Esophagus (tissue), 2 donors: ENCODE measurements at regions not wholly inside any gene's neighbourhood (a gene's known extent, or its start where the extent isn't known, plus 50 kb on each side); places are given as distances from the start of the nearest gene placed in this dataset.

Experiments
- H3K27ac ChIP-seq, 2 donors: one replicate each; pipeline ENCODE4 v1.5.1; 2013; ENCODE audit warnings: low read depth in 2 of 2, mild to moderate bottlenecking in 2 of 2, inconsistent platforms in 1 of 2, low read length in 1 of 2, moderate library complexity in 1 of 2
- H3K27me3 ChIP-seq, 2 donors: one replicate each; pipeline ENCODE4 v1.6.1; 2013; ENCODE audit warnings: low read length in 2 of 2, control low read depth in 1 of 2, mild to moderate bottlenecking in 1 of 2; ENCODE audit not compliant: insufficient read depth in 2 of 2, control insufficient read depth in 1 of 2
- H3K36me3 ChIP-seq, 2 donors: one replicate each; pipeline ENCODE4 v1.6.1; 2013; ENCODE audit warnings: low read length in 1 of 2; ENCODE audit not compliant: control insufficient read depth in 2 of 2, insufficient read depth in 2 of 2
- H3K4me1 ChIP-seq, 2 donors: one replicate each; pipeline ENCODE4 v1.6.1; 2013; ENCODE audit warnings: low read length in 1 of 2; ENCODE audit not compliant: control insufficient read depth in 2 of 2, insufficient read depth in 2 of 2
- H3K4me3 ChIP-seq, 2 donors: one replicate each; pipeline ENCODE4 v1.5.1; 2013; ENCODE audit warnings: low read length in 2 of 2, mild to moderate bottlenecking in 2 of 2, low read depth in 1 of 2, moderate library complexity in 1 of 2
- H3K9me3 ChIP-seq, 2 donors: one replicate each; pipeline ENCODE4 v1.6.1; 2013; ENCODE audit warnings: mild to moderate bottlenecking in 2 of 2, low read depth in 1 of 2, low read length in 1 of 2, moderate library complexity in 1 of 2; ENCODE audit not compliant: control insufficient read depth in 2 of 2, insufficient read depth in 1 of 2
- WGBS, 2 donors: extraction: QIAGEN DNeasy Blood & Tissue Kit; methylation state at CpG; one replicate each; pipeline ENCODE4 v1.1.7; 2013; 5-methylcytosine and 5-hydroxymethylcytosine counted together
- donor health status: healthy with polysubstance abuse.
- donor health status: Bipolar disorder and iron deficiency.

DNA sequence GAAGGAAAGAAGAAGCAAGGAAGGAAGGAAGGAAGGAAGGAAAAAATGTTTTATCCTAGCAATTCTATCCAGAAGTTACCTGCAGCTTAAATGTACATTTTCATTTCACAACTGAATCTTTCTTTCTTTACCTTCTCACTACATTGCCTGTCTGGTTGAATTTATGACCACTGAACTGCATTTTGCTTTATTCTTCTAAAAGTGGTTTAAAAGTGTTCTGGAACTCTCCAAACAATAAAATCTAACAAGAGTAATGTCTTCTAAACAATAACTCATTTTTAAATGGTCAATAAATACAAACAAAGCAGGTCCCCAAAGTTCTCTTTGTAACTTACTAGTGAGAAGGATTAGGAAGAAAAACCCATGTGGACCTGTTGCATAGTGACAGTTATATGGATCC is 587.5 kb upstream of the NEGR1 start:
- Histone ChIP-seq H3K9me3 (no peaks in the 10 kb centered on the region), H3K36me3 (no peaks in the 10 kb centered on the region), H3K4me1 (no peaks in the 10 kb centered on the region), H3K27ac (no peak overlapping the region), H3K27me3 (no peaks in the 10 kb centered on the region), H3K4me3 (no peak overlapping the region)

DNA sequence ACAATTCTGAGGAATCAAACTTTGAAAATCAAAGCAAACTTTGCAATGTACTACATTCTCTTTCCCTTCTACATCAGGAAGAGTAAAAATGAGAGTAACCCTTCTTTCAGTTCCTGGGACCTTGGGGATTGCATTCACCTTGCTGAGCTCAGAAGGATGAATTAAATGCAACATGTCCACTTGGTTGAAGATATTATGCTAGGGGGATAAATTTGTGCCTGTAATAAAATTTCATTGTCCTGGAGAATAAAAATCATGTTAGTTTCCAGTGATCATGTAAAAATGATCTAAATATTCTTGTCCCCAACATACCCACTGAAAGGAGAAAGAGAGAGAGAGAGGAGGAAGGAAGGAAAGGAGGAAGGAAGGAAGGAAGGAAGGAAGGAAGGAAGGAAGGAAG is 587.1 kb upstream of the NEGR1 start:
- Histone ChIP-seq H3K36me3 (no peaks in the 10 kb centered on the region), H3K4me1 (no peaks in the 10 kb centered on the region), H3K27ac (no peak overlapping the region), H3K4me3 (no peak overlapping the region), H3K9me3 (no peaks in the 10 kb centered on the region), H3K27me3 (no peaks in the 10 kb centered on the region)

DNA sequence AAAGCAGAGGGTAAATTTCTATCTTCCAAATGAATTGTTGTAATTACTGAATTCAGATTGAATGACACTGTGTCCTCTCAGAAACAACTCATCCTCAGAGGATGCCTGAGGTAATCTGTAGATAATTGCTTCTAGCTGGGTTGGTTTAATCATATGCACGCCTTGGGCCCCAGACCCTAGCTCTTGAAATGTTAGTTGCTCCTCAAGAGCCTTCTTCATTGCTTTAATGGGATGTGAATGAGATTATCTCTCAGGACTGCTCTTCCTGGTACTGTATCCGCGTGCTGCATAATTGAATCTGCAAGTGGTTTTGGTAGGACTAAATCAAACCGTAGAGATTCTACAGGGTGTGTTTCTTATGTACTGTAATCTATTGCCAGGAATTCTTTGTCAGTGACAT is 569.3 kb upstream of the NEGR1 start:
- 50 to 69% methylated on average over 4 of the region's 4 CpGs for WGBS, 2 donors
- no peaks in the 10 kb centered on the region for H3K4me1 ChIP-seq
- H3K36me3 ChIP-seq, result no peaks in the 10 kb centered on the region
- H3K4me3 ChIP-seq, result no peak overlapping the region
- no peak overlapping the region for H3K27ac ChIP-seq
- H3K9me3 ChIP-seq, result no peaks in the 10 kb centered on the region
- no peaks in the 10 kb centered on the region for H3K27me3 ChIP-seq

DNA sequence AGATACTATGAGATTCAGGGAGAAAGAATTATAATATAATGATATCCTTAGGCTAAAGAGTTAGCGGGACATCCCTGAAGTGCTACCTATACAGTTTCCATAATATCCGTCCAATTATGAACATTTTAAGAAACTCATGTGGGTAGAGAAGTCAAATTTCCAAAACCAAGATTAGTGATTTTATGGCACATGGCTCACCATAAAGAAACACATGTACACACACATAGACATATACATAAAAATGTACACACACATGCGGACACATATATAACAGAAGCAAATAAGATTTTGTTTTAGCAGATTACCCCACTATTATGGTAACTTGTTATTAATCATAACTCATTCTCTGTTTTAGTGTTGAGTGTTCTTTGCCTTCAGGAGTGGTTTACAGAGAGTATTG is 566.7 kb upstream of the NEGR1 start:
- Histone ChIP-seq H3K36me3 (no peaks in the 10 kb centered on the region), H3K27ac (no peak overlapping the region), H3K27me3 (no peaks in the 10 kb centered on the region), H3K4me3 (no peak overlapping the region), H3K9me3 (no peaks in the 10 kb centered on the region), H3K4me1 (no peaks in the 10 kb centered on the region)
- WGBS, 2 donors, result 92 to 96% methylated on average over 3 of the region's 3 CpGs

DNA sequence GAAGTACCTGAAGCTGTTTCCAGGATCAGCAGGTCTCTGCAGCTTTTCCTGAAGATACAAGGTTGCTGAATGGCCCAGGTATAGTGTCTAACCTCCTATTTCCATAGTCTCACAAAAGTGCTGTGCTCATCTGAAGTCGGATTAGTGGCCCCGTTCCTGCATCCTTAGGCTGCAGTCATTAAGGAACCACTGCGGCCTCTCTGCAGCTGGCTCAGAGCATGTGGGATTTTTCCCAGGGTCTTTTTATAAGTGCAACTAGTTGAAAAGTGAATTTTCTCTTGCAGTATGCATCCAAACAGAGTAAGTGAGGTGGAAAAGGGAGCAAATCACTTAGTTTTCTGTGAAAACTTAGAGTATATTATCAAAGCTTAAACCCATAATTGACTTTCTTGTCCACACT is 565.3 kb upstream of the NEGR1 start:
- 68 to 72% methylated on average over 3 of the region's 3 CpGs for WGBS, 2 donors
- no peaks in the 10 kb centered on the region for H3K36me3 ChIP-seq
- no peak overlapping the region for H3K4me3 ChIP-seq
- H3K27me3 ChIP-seq, result no peaks in the 10 kb centered on the region
- H3K4me1 ChIP-seq, result no peaks in the 10 kb centered on the region
- no peaks in the 10 kb centered on the region for H3K9me3 ChIP-seq
- H3K27ac ChIP-seq, result no peak overlapping the region

- no peaks in the 10 kb centered on the region for H3K9me3 ChIP-seq
- H3K36me3 ChIP-seq, result no peaks in the 10 kb centered on the region
- 16 to 26% methylated on average over 2 of the region's 2 CpGs for WGBS, 2 donors
- H3K4me3 ChIP-seq, result no peak overlapping the region
- H3K27ac ChIP-seq, result no peak overlapping the region
- H3K27me3 ChIP-seq, result no peaks in the 10 kb centered on the region
- no peaks in the 10 kb centered on the region for H3K4me1 ChIP-seq
Measured at GRCh38 chr1:72846476-72847278, 564.3 kb upstream of the NEGR1 start.

DNA sequence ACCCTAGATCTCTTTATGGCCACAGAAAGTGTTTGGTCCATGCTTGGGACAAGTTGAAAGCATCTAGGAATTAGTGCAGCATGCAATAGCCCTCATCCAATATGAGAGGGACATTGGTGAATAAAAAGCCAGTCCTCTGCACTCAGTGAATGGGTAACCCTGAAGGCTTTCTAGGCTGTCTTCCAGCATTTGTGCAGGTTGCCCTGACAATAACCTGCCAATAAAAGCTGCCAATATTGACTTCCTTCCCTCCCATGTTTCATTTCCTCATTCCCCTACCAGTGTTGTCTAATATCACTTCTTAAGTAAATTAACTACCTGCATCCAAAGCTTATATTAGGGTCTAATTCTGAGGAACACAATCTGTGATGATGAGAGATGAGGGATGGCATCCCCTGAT is 563.6 kb upstream of the NEGR1 start:
- H3K9me3 ChIP-seq, result no peaks in the 10 kb centered on the region
- no peaks in the 10 kb centered on the region for H3K27me3 ChIP-seq
- no peaks in the 10 kb centered on the region for H3K4me1 ChIP-seq
- no peak overlapping the region for H3K27ac ChIP-seq
- no peaks in the 10 kb centered on the region for H3K36me3 ChIP-seq
- H3K4me3 ChIP-seq, result no peak overlapping the region

GRCh38 chr1:72845381-72845780 is 563.0 kb upstream of the NEGR1 start:
- H3K27me3 ChIP-seq, result no peaks in the 10 kb centered on the region
- H3K4me1 ChIP-seq, result no peaks in the 10 kb centered on the region
- no peaks in the 10 kb centered on the region for H3K36me3 ChIP-seq
- no peak overlapping the region for H3K4me3 ChIP-seq
- 73 to 80% methylated on average over 4 of the region's 4 CpGs for WGBS, 2 donors
- H3K27ac ChIP-seq, result no peak overlapping the region
- no peaks in the 10 kb centered on the region for H3K9me3 ChIP-seq

GRCh38 chr1:72837781-72838180 is 555.4 kb upstream of the NEGR1 start:
- no peak overlapping the region for H3K27ac ChIP-seq
- no peak overlapping the region for H3K4me3 ChIP-seq
- no peaks in the 10 kb centered on the region for H3K36me3 ChIP-seq
- H3K9me3 ChIP-seq, result no peaks in the 10 kb centered on the region
- H3K4me1 ChIP-seq, result no peaks in the 10 kb centered on the region
- H3K27me3 ChIP-seq, result no peaks in the 10 kb centered on the region

- Histone ChIP-seq H3K4me1 (no peaks in the 10 kb centered on the region), H3K9me3 (peaks cover 0 to 3% of the 10 kb centered on the region in 2 donors), H3K27ac (no peak overlapping the region), H3K36me3 (no peaks in the 10 kb centered on the region), H3K27me3 (no peaks in the 10 kb centered on the region), H3K4me3 (no peak overlapping the region)
- WGBS, 2 donors, result 57 to 70% methylated on average over 5 of the region's 5 CpGs
Measured at GRCh38 chr1:72830606-72831390, 548.5 kb upstream of the NEGR1 start.
